ENCODE measurements at regions not wholly inside any gene's neighbourhood (a gene's known extent, or its start where the extent isn't known, plus 50 kb on each side); places are given as distances from the start of the nearest gene placed in this dataset.

GRCh38 chr18:30444544-30444943 is 598.0 kb downstream of the DSC3 start:
- H3K4me2 ChIP-seq (ENCODE audit: low read depth, low read length): no peak overlapping the region
- H3K36me3 ChIP-seq (replicated peaks in 1 of 2; ENCODE audit: control insufficient read depth in 1 of 2, insufficient read depth in 2 of 2, low read length in 2 of 2): no peaks in the 10 kb centered on the region
- no peak overlapping the region for H3K27ac ChIP-seq (ENCODE audit: extremely low read length, insufficient read depth, low read length)
- no peak overlapping the region for H2AFZ ChIP-seq (ENCODE audit: low read length)
- 0% methylated on average over 2 of the region's 2 CpGs for WGBS (ENCODE audit: low lambda C conversion rate)
- POLR2A ChIA-PET: no interaction called here
- no peak for DNase-seq (ENCODE audit: low spot score)
- H3K79me2 ChIP-seq (ENCODE audit: insufficient read depth, low read length): no peaks in the 10 kb centered on the region
- TF ChIP-seq NCOA5 (CRISPR knock-in tag; IDR thresholded peaks at IDR 0.05): no peak
- no peak for TF ChIP-seq ZNF121 (CRISPR knock-in tag; IDR thresholded peaks at IDR 0.05)
- TF ChIP-seq CREB1 (IDR thresholded peaks at IDR 0.05): peak; percentile 92
- TF ChIP-seq CREB1 (CRISPR knock-in tag; IDR thresholded peaks at IDR 0.05): no peak
- TF ChIP-seq ZSCAN12 (CRISPR knock-in tag; IDR thresholded peaks at IDR 0.05): no peak
- no peak for TF ChIP-seq CEBPZ (IDR thresholded peaks at IDR 0.05; ENCODE audit: low read length)
- no peak for TF ChIP-seq CEBPG (CRISPR knock-in tag; IDR thresholded peaks at IDR 0.05)
- H3K4me1 ChIP-seq (ENCODE audit: insufficient read depth, low read length): no peaks in the 10 kb centered on the region
- no peaks in the 10 kb centered on the region for H4K20me1 ChIP-seq (ENCODE audit: insufficient read depth, low read length)
- CTCF ChIA-PET (ENCODE audit: low intra/inter-chr PET ratio, low total read pairs): no interaction called here
- BruUV-seq (replicated peaks): no TSS peak
- no peaks in the 10 kb centered on the region for H3K9me3 ChIP-seq (ENCODE audit: low read length)
- H3K9ac ChIP-seq (ENCODE audit: insufficient read depth, low read depth, low read length): no peak overlapping the region
- no peaks in the 10 kb centered on the region for H3K27me3 ChIP-seq (ENCODE audit: control insufficient read depth in 1 of 2, insufficient read depth in 2 of 2, low read length in 2 of 2)
- intact Hi-C loops (cut with micrococcal nuclease; ENCODE audit: unreplicated experiment) (no loop called here), in situ Hi-C loops (cut with HindIII; ENCODE audit: extremely low pct_ligation_motif_present, low pct_unique_long_range_greater_than_20kb) (no loop called here)
- FAIRE-seq: no peak
- H3K4me3 ChIP-seq (replicated peaks in 1 of 3; ENCODE audit: insufficient read depth in 1 of 3, low read depth in 2 of 3, low read length in 3 of 3): no peak overlapping the region
- ATAC-seq: no peak

DNA sequence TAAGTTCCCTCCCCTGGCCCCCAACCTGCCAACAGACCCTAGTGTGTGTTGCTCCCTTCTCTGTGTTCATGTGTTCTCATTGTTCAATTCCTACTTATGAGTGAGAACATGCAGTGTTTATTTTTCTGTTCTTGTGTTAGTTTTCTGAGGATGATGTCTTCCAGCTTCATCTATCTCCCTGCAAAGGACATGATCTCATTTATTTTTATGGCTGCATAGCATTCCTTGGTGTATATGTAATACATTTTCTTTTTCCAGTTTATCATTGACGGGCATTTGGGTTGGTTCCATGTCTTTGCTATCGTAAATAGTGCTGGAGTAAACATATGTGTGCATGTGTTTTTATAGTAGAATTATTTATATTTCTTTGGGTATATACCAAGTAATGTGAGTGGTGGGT is 602.2 kb downstream of the DSC3 start:
- DNase-seq (ENCODE audit: low spot score) (no peak), FAIRE-seq (no peak), ATAC-seq (no peak)
- Histone ChIP-seq H3K4me1 (ENCODE audit: insufficient read depth, low read length) (no peaks in the 10 kb centered on the region), H3K9ac (ENCODE audit: insufficient read depth, low read depth, low read length) (no peak overlapping the region), H3K36me3 (replicated peaks in 1 of 2; ENCODE audit: control insufficient read depth in 1 of 2, insufficient read depth in 2 of 2, low read length in 2 of 2) (no peaks in the 10 kb centered on the region), H3K79me2 (ENCODE audit: insufficient read depth, low read length) (no peaks in the 10 kb centered on the region), H4K20me1 (ENCODE audit: insufficient read depth, low read length) (no peaks in the 10 kb centered on the region), H3K9me3 (ENCODE audit: low read length) (no peaks in the 10 kb centered on the region), H3K27me3 (ENCODE audit: control insufficient read depth in 1 of 2, insufficient read depth in 2 of 2, low read length in 2 of 2) (no peaks in the 10 kb centered on the region), H3K4me3 (replicated peaks in 1 of 3; ENCODE audit: insufficient read depth in 1 of 3, low read depth in 2 of 3, low read length in 3 of 3) (no peak overlapping the region), H3K4me2 (ENCODE audit: low read depth, low read length) (no peak overlapping the region), H2AFZ (ENCODE audit: low read length) (no peak overlapping the region), H3K27ac (ENCODE audit: extremely low read length, insufficient read depth, low read length) (no peak overlapping the region)
- CTCF ChIA-PET (ENCODE audit: low intra/inter-chr PET ratio, low total read pairs): no interaction called here
- in situ Hi-C loops (cut with HindIII; ENCODE audit: extremely low pct_ligation_motif_present, low pct_unique_long_range_greater_than_20kb): no loop called here
- 0% methylated on average over 2 of the region's 2 CpGs for WGBS (ENCODE audit: low lambda C conversion rate)
- intact Hi-C loops (cut with micrococcal nuclease; ENCODE audit: unreplicated experiment): no loop called here
- no TSS peak for BruUV-seq (replicated peaks)
- POLR2A ChIA-PET: no interaction called here
- TF ChIP-seq BCLAF1 (IDR thresholded peaks at IDR 0.05): no peak
- TF ChIP-seq ZNF549 (CRISPR knock-in tag; IDR thresholded peaks at IDR 0.05): no peak
- TF ChIP-seq SOX13 (IDR thresholded peaks at IDR 0.05): no peak
- no peak for TF ChIP-seq SOX13 (CRISPR knock-in tag; conservative IDR thresholded peaks at IDR 0.05 in 1 of 2, IDR thresholded peaks at IDR 0.05 in 1 of 2)
- TF ChIP-seq, protein P1, sequence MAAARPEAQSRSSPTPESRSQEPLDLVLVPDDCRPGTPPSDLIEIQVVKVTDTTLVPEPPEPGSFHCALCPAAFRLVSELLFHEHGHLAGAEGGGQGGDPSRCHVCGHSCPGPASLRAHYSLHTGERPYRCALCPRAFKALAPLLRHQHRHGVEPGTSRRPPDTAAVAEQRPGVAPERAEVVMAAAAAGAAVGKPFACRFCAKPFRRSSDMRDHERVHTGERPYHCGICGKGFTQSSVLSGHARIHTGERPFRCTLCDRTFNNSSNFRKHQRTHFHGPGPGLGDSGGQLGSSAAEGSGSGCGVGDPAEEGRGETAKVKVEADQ (CRISPR knock-in tag; IDR thresholded peaks at IDR 0.05; ENCODE audit: borderline replicate concordance): no peak
- TF ChIP-seq PAWR (CRISPR knock-in tag; IDR thresholded peaks at IDR 0.05; ENCODE audit: borderline replicate concordance): no peak
- TF ChIP-seq KDM2A (CRISPR knock-in tag; IDR thresholded peaks at IDR 0.05; ENCODE audit: borderline replicate concordance, low read depth): no peak
- no peak for TF ChIP-seq MED8 (CRISPR knock-in tag; IDR thresholded peaks at IDR 0.05; ENCODE audit: insufficient replicate concordance)
